RCC 7860 (cell line): ENCODE measurements at regions not wholly inside any gene's neighbourhood (a gene's known extent, or its start where the extent isn't known, plus 50 kb on each side); places are given as distances from the start of the nearest gene placed in this dataset.
"Not testable (repeated sequence)": the region's sequence is repeated elsewhere in the genome, so short reads cannot be mapped to it uniquely, and the experiment has no call there.

Experiments
- DNase-seq: peaks from one replicate; pipeline ENCODE4 v3.0.0-alpha.2; 2015; ENCODE audit warnings: low spot score
- FAIRE-seq: peaks from 2 replicates; lab custom pipeline; 2012; peaks lifted over from hg19 to GRCh38; lab: Jason Lieb, UNC

GRCh38 chr3:25170021-25170420 lies 258.0 kb upstream of the RARB start:
- FAIRE-seq (no peak), DNase-seq (no peak)

GRCh38 chr3:25171118-25171807 lies 256.8 kb upstream of the RARB start:
- FAIRE-seq, result no peak
- DNase-seq, result no peak

DNA sequence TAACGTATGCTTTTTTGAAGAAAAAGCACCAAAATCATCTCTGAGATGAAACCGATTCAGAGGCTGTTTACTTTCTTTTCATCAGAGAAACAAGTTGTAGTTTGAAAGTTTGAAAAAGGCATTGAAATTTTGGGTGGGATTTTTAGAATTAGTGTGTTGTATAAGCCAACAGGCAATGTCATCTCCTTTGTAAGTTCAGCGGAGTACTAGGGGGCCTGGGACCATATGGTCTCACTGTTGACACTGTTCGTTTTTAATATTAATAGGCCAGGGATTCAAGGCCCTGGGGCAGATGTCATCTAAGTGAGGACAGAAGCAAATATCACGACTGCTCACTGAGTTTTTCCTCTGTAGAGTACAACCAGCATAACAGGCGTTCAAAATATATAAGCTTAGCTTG lies 256.2 kb upstream of the RARB start:
- DNase-seq (no peak), FAIRE-seq (no peak)

DNA sequence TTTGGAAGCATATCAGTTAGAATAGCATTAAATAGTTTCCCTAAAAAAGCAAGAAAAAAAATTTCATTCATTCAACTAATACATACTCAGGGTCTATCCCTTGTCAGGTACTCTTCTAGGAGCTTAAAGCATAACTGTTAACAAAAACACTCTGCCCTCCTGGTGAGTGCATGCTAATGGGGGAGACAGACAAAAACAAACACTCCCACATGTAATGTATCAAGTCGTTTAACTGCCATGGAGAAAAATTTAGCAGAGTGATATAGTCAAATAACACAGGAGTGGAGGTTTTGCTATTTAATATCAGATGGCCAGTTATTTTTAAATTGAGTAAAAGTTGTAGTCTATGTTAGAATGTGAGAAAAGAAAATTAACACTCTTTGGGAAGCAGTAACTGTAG lies 254.5 kb upstream of the RARB start:
- DNase-seq, result no peak
- no peak for FAIRE-seq

GRCh38 chr3:25174251-25174650 lies 253.8 kb upstream of the RARB start:
- DNase-seq (no peak), FAIRE-seq (no peak)

DNA sequence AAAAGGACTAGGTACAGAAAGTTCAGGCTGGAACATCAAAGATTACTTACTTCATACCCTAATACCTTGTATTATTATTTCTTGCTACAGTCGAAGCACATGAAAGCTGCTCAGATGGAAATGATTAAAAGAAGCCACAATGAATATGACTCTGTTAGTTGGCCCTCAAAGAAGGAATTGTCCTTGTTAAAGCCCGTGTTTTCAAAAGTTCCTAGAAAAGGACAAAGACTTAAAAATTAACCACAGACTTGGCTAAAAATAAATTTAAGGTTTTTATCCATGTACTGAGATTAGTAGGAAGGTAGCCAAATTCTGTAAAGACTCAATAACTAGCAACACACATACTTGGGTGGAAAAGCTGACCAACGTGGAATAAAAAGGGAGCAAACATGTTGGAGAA lies 251.0 kb upstream of the RARB start:
- FAIRE-seq (no peak), DNase-seq (no peak)

GRCh38 chr3:25178672-25179071 lies 249.4 kb upstream of the RARB start:
- no peak for FAIRE-seq
- no peak for DNase-seq

- FAIRE-seq, result no peak
- DNase-seq, result no peak
Measured at GRCh38 chr3:25181096-25181495, 247.0 kb upstream of the RARB start.

DNA sequence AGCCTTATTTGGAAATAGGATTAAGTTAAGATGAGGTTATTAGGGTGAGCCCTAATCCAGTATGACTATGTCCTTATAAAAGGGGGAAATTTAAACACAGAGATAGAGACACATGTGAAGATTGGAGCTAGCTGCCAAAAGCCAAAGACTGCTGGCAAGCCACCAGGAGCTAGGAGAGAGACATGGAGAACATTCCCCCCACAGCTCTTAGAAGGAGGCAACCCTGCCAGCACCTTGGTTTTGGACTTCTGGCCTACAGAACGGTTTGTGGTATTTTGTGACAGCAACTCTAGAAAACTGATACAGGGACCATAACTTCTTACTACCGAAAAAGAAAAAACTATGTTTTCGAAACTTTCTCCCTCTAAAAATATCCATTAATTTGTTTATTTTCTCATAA lies 245.3 kb upstream of the RARB start:
- DNase-seq, result no peak
- no peak for FAIRE-seq

- no peak for FAIRE-seq
- no peak for DNase-seq
Measured at GRCh38 chr3:25184641-25185250, 243.3 kb upstream of the RARB start.

- DNase-seq, result no peak
- FAIRE-seq, result no peak
Measured at GRCh38 chr3:25191673-25192072, 236.4 kb upstream of the RARB start.

GRCh38 chr3:25199567-25199966 lies 228.5 kb upstream of the RARB start:
- not testable (repeated sequence) for FAIRE-seq, DNase-seq

GRCh38 chr3:25212736-25213135 lies 215.3 kb upstream of the RARB start:
- no peak for DNase-seq
- FAIRE-seq, result no peak

DNA sequence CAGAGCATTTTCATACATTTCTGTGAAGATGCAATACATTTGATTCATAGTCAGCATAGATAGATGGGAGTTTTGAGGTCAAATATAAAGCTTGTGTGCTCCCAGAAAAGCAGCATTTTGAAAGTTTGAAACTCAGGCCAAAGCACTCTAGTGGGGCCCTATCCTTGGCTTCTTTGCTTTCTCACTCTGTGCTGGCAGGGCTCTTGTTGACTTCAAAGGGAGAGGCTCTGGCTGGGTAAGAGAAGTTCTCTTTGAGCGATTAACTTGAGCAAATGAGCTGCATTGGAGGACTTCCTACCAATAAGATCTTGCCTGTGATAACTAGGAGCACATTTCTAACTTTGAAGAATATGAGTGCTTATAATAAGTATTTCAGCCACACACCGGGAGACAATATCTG lies 214.0 kb upstream of the RARB start:
- FAIRE-seq (no peak), DNase-seq (no peak)

- DNase-seq (no peak), FAIRE-seq (no peak)
Measured at GRCh38 chr3:25218362-25218761, 209.7 kb upstream of the RARB start.

GRCh38 chr3:25226747-25227146 lies 201.3 kb upstream of the RARB start:
- no peak for DNase-seq
- no peak for FAIRE-seq

DNA sequence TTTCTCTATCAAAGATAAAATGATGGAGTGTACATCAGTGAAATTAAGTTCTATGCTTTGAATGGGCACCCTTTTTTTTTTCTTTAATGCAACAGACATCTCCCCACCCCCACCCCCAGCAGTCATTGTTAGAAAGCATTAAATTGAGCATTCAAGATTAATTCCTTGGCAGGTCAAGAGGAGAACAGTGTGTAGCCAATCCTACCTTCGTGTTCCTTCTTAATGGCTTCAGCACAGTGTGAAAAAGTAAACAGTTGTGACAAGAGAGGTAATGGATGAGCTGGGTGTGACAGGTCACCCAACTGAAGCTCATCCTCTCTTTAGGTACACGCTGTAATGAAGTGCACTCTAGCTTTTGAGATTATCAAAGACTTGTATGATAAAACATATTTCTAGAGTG lies 198.5 kb upstream of the RARB start:
- DNase-seq, result no peak

DNA sequence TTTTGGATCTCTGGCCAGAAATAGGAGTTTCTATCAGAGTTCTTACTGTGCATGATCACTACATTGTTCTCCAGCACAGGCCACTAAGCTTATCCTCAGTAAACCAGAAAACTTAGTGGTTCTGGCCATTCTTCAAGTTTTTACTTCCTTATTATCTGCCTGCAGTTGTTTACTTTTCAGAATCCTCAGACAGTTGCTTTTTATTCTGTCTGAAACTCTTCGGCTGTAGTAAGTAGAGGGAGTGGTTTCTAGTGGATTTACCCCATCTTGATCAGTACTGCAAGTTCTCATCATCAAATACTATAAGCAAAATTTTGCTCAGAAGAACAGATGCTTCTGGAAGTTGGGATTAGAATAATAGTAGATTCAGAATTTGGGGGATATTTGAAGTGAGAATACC lies 193.0 kb upstream of the RARB start:
- DNase-seq (no peak), FAIRE-seq (no peak)

More for the DNA sequence above, 198.5 kb upstream of the RARB start:
- FAIRE-seq, result no peak

- FAIRE-seq, result no peak
Measured at GRCh38 chr3:25235466-25235865, 192.6 kb upstream of the RARB start.

GRCh38 chr3:25237602-25238001 lies 190.5 kb upstream of the RARB start:
- no peak for FAIRE-seq
- DNase-seq, result no peak

More at GRCh38 chr3:25235466-25235865, 192.6 kb upstream of the RARB start:
- DNase-seq, result no peak

GRCh38 chr3:25239042-25239441 lies 189.0 kb upstream of the RARB start:
- DNase-seq, result no peak
- no peak for FAIRE-seq

DNA sequence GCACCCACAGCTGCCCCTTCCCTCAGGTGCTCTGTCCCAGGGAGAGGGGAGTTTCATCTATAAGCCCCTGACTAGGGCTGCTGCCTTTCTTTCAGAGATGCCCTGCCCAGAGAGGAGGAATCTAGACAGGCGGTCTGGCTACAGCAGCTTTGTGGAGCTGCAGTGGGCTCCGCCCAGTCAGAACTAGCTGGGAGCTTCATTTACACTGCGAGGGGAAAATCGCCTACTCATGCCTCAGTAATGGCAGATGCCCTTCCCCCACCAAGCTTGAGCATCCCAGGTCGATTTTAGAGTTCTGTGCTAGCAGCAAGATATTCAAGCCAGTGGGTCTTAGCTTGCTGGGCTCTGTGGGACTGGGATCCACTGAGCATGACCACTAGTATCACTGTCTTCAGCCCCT lies 181.2 kb upstream of the RARB start:
- no peak for DNase-seq
- no peak for FAIRE-seq

DNA sequence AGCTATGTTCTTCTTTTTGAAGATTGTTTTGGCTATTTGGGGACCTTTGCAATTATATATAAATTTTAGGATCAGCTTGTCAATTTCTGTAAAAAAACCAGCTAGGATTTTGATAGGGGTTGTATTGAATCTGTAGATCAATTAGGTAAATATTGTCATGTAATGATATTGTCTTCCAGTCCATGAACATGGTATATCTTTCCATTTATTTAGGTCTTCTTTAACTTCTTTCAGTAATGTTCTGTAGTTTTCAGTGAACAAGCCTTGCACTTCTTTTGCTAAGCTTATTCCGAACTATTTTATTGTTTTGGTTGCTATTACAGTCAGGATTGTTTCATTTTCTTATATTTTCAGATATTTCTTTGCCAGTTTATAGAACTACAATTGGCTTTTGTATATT lies 175.8 kb upstream of the RARB start:
- no peak for DNase-seq
- no peak for FAIRE-seq
